SK-N-SH (cell line): ENCODE measurements at regions not wholly inside any gene's neighbourhood (a gene's known extent, or its start where the extent isn't known, plus 50 kb on each side); places are given as distances from the start of the nearest gene placed in this dataset.
"Not testable (repeated sequence)": the region's sequence is repeated elsewhere in the genome, so short reads cannot be mapped to it uniquely, and the experiment has no call there.

Experiments used
- CTCF ChIA-PET: fragments of 300-600, 350-600 bp; formaldehyde crosslinking; extraction: SDS; loops from one replicate; lab custom pipeline; 2021; lab: Yijun Ruan, JAX
- POLR2A ChIA-PET: fragments of 350-600 bp; sonication (Branson Sonifier 250); formaldehyde crosslinking; extraction: SDS; loops from one replicate; lab custom pipeline; 2020; ENCODE audit warnings: antibody characterized with exemption, inconsistent platforms; lab: Yijun Ruan, JAX
- DNase-seq: peaks from one replicate; pipeline ENCODE4 v3.0.0; 2012
- H2AFZ ChIP-seq: fragments of 200-600 bp; sonication (generic); 2 replicates; pipeline ENCODE4 v1.8.1; 2016; ENCODE audit warnings: antibody characterized with exemption, mild to moderate bottlenecking, low read depth
- H3F3A ChIP-seq: fragments of 200-600 bp; sonication (generic); replicated peaks from 2 replicates; pipeline ENCODE3; 2016; ENCODE audit warnings: antibody characterized with exemption, mild to moderate bottlenecking; ENCODE audit not compliant: insufficient read depth
- H3K27ac ChIP-seq, 2 experiments: fragments of 200-500 bp in 1 of 2; fragments of 200-600 bp in 1 of 2; sonication (Bioruptor generic) in 1 of 2; sonication (generic), shearing (Covaris generic) in 1 of 2; 2 replicates each; pipeline versions ENCODE4 v1.5.1 to v1.6.1; 2014 to 2016; ENCODE audit warnings: low read depth in 2 of 2, inconsistent platforms in 1 of 2, low read length in 1 of 2, mild to moderate bottlenecking in 1 of 2, mixed read lengths in 1 of 2
- H3K27me3 ChIP-seq: fragments of 200-600 bp; sonication (generic), shearing (Covaris generic); 2 replicates; pipeline ENCODE4 v1.6.1; 2016; ENCODE audit warnings: mixed run types; ENCODE audit not compliant: insufficient read depth
- H3K36me3 ChIP-seq, 2 experiments: fragments of 200-500 bp in 1 of 2; fragments of 200-600 bp in 1 of 2; sonication (Bioruptor generic) in 1 of 2; sonication (generic) in 1 of 2; replicated peaks in 1 of 2; 2 replicates each; pipeline versions ENCODE3 to v1.5.1; 2014 to 2016; ENCODE audit warnings: low read length in 1 of 2, mild to moderate bottlenecking in 1 of 2; ENCODE audit not compliant: insufficient read depth in 2 of 2, control insufficient read depth in 1 of 2
- H3K4me1 ChIP-seq, 2 experiments: fragments of 200-500 bp in 1 of 2; fragments of 200-600 bp in 1 of 2; sonication (Bioruptor generic) in 1 of 2; sonication (generic), shearing (Covaris generic) in 1 of 2; 2 replicates each; pipeline versions ENCODE4 v1.5.1 to v1.6.1; 2014 to 2016; ENCODE audit warnings: low read depth in 1 of 2, low read length in 1 of 2, mixed run types in 1 of 2; ENCODE audit not compliant: insufficient read depth in 2 of 2, control insufficient read depth in 1 of 2
- H3K4me2 ChIP-seq: fragments of 200-600 bp; sonication (generic), shearing (Covaris generic); 2 replicates; pipeline ENCODE4 v1.6.1; 2017; ENCODE audit warnings: mixed run types
- H3K4me3 ChIP-seq, 2 experiments: fragments of 200-500 bp in 1 of 2; fragments of 200-600 bp in 1 of 2; sonication (Bioruptor generic) in 1 of 2; sonication (generic), shearing (Covaris generic) in 1 of 2; 2 replicates each; pipeline versions ENCODE4 v1.5.1 to v1.8.1; 2014 to 2016; ENCODE audit warnings: low read depth in 2 of 2, inconsistent platforms in 1 of 2, low read length in 1 of 2, mild to moderate bottlenecking in 1 of 2, mixed read lengths in 1 of 2, moderate library complexity in 1 of 2
- H3K79me2 ChIP-seq: fragments of 200-600 bp; sonication (generic); 2 replicates; pipeline ENCODE4 v1.8.1; 2017; ENCODE audit warnings: mild to moderate bottlenecking; ENCODE audit not compliant: insufficient read depth
- H3K9ac ChIP-seq: fragments of 200-600 bp; sonication (generic); 2 replicates; pipeline ENCODE4 v1.6.1; 2017; ENCODE audit warnings: mixed run types
- H3K9me2 ChIP-seq: fragments of 200-600 bp; sonication (generic); 2 replicates; pipeline ENCODE4 v1.6.1; 2017; ENCODE audit warnings: mixed run types
- H3K9me3 ChIP-seq: fragments of 200-600 bp; sonication (generic); 2 replicates; pipeline ENCODE4 v1.6.1; 2017; ENCODE audit warnings: mixed run types, mild to moderate bottlenecking, moderate library complexity
- H4K20me1 ChIP-seq: fragments of 200-600 bp; sonication (generic); 2 replicates; pipeline ENCODE4 v1.6.1; 2017; ENCODE audit warnings: mild to moderate bottlenecking, mixed run types; ENCODE audit not compliant: insufficient read depth
- FOSL2 ChIP-seq: IDR thresholded peaks from 2 replicates; pipeline ENCODE4 v1.4.0; 2012; ENCODE audit warnings: low read depth, mild to moderate bottlenecking, moderate library complexity, borderline replicate concordance
- FOXM1 ChIP-seq: IDR thresholded peaks from 2 replicates; pipeline ENCODE4 v1.4.0; 2012; ENCODE audit warnings: low read depth, mild to moderate bottlenecking
- POLR2AphosphoS5 ChIP-seq: IDR thresholded peaks from 2 replicates; pipeline ENCODE4 v1.6.1; 2012; ENCODE audit warnings: low read depth, low read length
- WGBS: methylation state at CpG from one replicate; pipeline ENCODE4 v1.1.6; 2017; ENCODE audit warnings: low lambda C conversion rate; 5-methylcytosine and 5-hydroxymethylcytosine counted together
- TF ChIP-seq, protein P1 (sequence below): fragments of 150-350 bp; IDR thresholded peaks from 2 replicates; pipeline ENCODE4 v1.6.1; 2017; ENCODE audit warnings: antibody characterized with exemption, low read length, low read depth, borderline replicate concordance
- TF ChIP-seq, protein P2 (sequence below): IDR thresholded peaks from 2 replicates; pipeline ENCODE4; 2012
- TF ChIP-seq, protein P3 (sequence below): IDR thresholded peaks from 2 replicates; pipeline ENCODE4 v1.4.0; 2012; ENCODE audit warnings: low read depth, borderline replicate concordance

DNA sequence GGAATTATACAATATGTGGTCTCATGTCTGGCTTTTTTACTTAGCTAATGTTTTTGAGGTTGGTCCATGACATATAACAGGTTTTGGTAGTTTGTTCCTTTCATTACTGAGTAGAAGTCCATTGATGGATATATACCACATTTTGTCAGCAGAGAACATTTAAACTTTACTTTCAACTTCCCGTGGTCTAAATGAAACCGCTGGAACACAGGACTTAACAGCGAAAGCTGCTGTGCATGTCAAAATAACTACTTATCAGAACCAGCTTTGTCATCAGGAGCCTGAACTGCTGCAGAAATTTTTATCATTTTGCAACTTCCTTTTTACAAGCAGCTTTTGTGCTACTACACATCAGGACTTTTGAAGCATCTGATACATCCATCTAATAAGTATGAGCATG lies 147.0 kb downstream of the TBC1D2B start:
- H3K27me3 ChIP-seq, H3K9me3 ChIP-seq, H3K79me2 ChIP-seq, H3K4me3 ChIP-seq, H3K36me3 ChIP-seq, H3K9ac ChIP-seq, H3K4me1 ChIP-seq, DNase-seq, H3F3A ChIP-seq, POLR2A ChIA-PET, H3K27ac ChIP-seq, H3K4me2 ChIP-seq, H2AFZ ChIP-seq, H3K9me2 ChIP-seq, H4K20me1 ChIP-seq: not testable (repeated sequence)
- WGBS, result 61% methylated on average over 3 of the region's 3 CpGs
- CTCF ChIA-PET, result interaction anchor here (1.3 kb wide), 1 partner anchor 20 kb away, joined by 3 read pairs; no protein-coding TSS in a partner anchor

DNA sequence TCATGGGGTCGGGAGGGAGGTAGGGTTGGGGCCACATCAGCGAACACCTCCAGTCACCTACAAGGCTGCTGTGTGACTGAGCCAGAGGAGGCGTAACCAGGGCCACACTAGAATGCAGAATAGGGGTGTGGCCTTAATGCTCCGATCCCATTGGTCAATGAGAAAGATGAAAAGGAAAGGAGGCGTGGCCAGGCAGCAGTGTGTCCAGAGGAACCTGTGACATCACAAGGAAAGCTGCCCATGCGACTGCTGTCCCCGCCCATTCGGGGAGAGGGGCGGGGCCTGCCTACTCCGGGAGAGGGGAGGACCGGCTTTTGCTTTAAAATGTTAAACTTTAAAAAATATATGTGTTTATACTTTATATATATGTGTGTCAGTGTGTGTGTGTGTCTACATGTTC lies 150.7 kb downstream of the TBC1D2B start:
- H2AFZ ChIP-seq, H3K9ac ChIP-seq, POLR2A ChIA-PET, H3K4me3 ChIP-seq, H3K9me2 ChIP-seq, H3F3A ChIP-seq, H3K27ac ChIP-seq, H3K27me3 ChIP-seq, H4K20me1 ChIP-seq, H3K9me3 ChIP-seq, H3K4me2 ChIP-seq, DNase-seq, CTCF ChIA-PET, H3K79me2 ChIP-seq, H3K4me1 ChIP-seq, H3K36me3 ChIP-seq: not testable (repeated sequence)
- 69% methylated on average over 10 of the region's 11 CpGs for WGBS

DNA sequence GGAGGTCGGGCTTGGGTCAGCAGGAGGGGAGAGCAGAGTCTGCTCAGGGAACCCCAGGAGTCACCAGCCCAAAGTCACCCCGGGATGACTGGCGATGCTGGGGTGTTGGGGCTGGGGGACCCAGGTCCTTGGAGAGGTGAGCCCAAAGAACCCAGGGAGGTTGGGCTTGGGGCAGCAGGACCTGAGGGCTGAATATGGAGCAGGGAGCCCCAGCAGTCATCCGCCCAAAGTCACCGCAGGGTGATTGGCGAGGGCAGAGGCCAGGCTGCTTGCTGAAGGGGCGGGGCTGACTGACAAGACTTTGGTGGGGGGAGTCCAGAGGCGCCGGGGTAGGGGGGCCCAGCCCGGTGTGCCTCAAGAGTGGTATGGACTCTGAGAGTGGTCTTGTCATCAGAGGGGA lies 151.2 kb downstream of the TBC1D2B start:
- H3K27ac ChIP-seq, DNase-seq, H3K4me1 ChIP-seq, H3K9me2 ChIP-seq, POLR2A ChIA-PET, H3K4me2 ChIP-seq, H3K36me3 ChIP-seq, H3K27me3 ChIP-seq, H3K79me2 ChIP-seq, H3K4me3 ChIP-seq, CTCF ChIA-PET, H3K9ac ChIP-seq, H3F3A ChIP-seq, H3K9me3 ChIP-seq, H2AFZ ChIP-seq, H4K20me1 ChIP-seq: not testable (repeated sequence)
- WGBS, result 82% methylated on average over 4 of the region's 10 CpGs

DNA sequence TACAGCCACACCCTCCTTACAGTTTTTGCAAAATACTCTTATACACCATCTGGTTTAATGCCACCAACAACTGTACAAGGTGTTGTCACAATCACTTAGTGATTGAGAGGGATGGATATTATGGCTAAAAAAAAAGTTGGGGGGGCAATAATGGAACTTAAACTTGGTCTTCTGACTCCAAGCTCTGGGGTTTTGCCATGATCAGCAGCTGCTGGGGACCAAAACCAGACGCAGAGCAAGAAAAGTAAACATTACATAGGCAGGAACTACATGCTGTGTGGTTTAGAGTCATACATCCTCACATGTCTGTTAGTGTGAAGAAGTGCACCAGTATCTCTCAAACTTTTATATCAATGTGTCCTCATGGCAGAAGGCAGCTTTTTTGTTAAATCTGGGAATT lies 152.4 kb downstream of the TBC1D2B start:
- H3K9me3 ChIP-seq, H3K79me2 ChIP-seq, POLR2A ChIA-PET, DNase-seq, H2AFZ ChIP-seq, H3K36me3 ChIP-seq, H3K9ac ChIP-seq, H4K20me1 ChIP-seq, H3K9me2 ChIP-seq, H3K4me1 ChIP-seq, H3K4me2 ChIP-seq, H3K27me3 ChIP-seq, H3K4me3 ChIP-seq, H3F3A ChIP-seq, CTCF ChIA-PET, H3K27ac ChIP-seq: not testable (repeated sequence)
- 58% methylated on average over 1 of the region's 1 CpG for WGBS

DNA sequence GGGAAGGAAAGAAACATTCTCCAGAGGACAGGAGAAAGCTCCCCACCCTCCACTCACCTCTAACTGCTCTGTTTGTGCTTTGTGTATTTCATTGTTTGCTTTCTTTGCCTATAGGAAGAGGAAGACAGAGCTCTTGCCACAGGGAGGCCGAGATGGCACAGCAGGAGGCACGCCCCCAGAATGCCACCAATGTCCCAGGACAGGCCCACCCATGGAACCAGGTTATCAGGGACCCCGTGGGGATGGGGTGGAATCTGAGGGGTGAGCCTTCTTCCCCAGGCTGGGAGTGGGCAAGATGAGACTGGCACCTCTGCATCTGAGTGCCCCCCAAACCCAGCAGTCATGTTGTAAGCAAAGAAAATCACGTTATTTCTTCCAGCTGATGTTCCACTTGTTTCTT lies 155.8 kb downstream of the TBC1D2B start:
- CTCF ChIA-PET, result no interaction called here
- H3K9me2 ChIP-seq, result no peaks in the 10 kb centered on the region
- H3K36me3 ChIP-seq, result no peaks in the 10 kb centered on the region
- H3K27ac ChIP-seq, result no peak overlapping the region
- no peaks in the 10 kb centered on the region for H3K79me2 ChIP-seq
- H3K9me3 ChIP-seq, result no peaks in the 10 kb centered on the region
- H4K20me1 ChIP-seq, result no peaks in the 10 kb centered on the region
- DNase-seq, result no peak
- H3K4me3 ChIP-seq, result no peak overlapping the region
- H2AFZ ChIP-seq, result no peak overlapping the region
- H3K4me2 ChIP-seq, result no peak overlapping the region
- H3F3A ChIP-seq, result no peaks in the 10 kb centered on the region
- POLR2A ChIA-PET, result no interaction called here
- no peaks in the 10 kb centered on the region for H3K4me1 ChIP-seq
- WGBS, result 47% methylated on average over 4 of the region's 4 CpGs
- no peaks in the 10 kb centered on the region for H3K27me3 ChIP-seq
- no peak overlapping the region for H3K9ac ChIP-seq
- TF ChIP-seq FOXM1 (no peak), FOSL2 (no peak), POLR2AphosphoS5 (no peak)
- TF ChIP-seq, protein P1, sequence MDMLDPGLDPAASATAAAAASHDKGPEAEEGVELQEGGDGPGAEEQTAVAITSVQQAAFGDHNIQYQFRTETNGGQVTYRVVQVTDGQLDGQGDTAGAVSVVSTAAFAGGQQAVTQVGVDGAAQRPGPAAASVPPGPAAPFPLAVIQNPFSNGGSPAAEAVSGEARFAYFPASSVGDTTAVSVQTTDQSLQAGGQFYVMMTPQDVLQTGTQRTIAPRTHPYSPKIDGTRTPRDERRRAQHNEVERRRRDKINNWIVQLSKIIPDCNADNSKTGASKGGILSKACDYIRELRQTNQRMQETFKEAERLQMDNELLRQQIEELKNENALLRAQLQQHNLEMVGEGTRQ, result no peak
- TF ChIP-seq, protein P2, sequence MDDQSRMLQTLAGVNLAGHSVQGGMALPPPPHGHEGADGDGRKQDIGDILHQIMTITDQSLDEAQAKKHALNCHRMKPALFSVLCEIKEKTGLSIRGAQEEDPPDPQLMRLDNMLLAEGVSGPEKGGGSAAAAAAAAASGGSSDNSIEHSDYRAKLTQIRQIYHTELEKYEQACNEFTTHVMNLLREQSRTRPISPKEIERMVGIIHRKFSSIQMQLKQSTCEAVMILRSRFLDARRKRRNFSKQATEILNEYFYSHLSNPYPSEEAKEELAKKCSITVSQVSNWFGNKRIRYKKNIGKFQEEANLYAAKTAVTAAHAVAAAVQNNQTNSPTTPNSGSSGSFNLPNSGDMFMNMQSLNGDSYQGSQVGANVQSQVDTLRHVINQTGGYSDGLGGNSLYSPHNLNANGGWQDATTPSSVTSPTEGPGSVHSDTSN, result no peak
- TF ChIP-seq, protein P3, sequence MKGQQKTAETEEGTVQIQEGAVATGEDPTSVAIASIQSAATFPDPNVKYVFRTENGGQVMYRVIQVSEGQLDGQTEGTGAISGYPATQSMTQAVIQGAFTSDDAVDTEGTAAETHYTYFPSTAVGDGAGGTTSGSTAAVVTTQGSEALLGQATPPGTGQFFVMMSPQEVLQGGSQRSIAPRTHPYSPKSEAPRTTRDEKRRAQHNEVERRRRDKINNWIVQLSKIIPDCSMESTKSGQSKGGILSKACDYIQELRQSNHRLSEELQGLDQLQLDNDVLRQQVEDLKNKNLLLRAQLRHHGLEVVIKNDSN, result no peak
